Keratinocyte (primary cell): ENCODE measurements at regions not wholly inside any gene's neighbourhood (a gene's known extent, or its start where the extent isn't known, plus 50 kb on each side); places are given as distances from the start of the nearest gene placed in this dataset.
A peak's percentile ranks its signal among the peaks of the same experiment; 100 is the strongest.

Source experiments
- DNase-seq: peaks from one replicate; pipeline ENCODE4 v3.0.0-alpha.2; 2011; ENCODE audit warnings: low read depth, missing footprints, low spot score
- FAIRE-seq: peaks from 2 replicates; lab custom pipeline; 2011; peaks lifted over from hg19 to GRCh38; lab: Jason Lieb, UNC
- H2AFZ ChIP-seq: 2 replicates; pipeline ENCODE4 v1.6.0; 2012; ENCODE audit warnings: low read length, control low read depth, inconsistent platforms; ENCODE audit not compliant: control insufficient read depth
- H3K27ac ChIP-seq: 2 replicates; pipeline ENCODE4 v1.5.1; 2011; ENCODE audit warnings: low read length; ENCODE audit not compliant: control insufficient read depth, insufficient read depth
- H3K27me3 ChIP-seq: 3 replicates; pipeline ENCODE4 v1.6.0; 2011; ENCODE audit warnings: low read length; ENCODE audit not compliant: control insufficient read depth, insufficient read depth; ENCODE audit errors: extremely low read depth
- H3K36me3 ChIP-seq, 2 experiments: 2 replicates in 1 of 2; 3 replicates in 1 of 2; pipeline ENCODE4 v1.5.1; 2011; ENCODE audit warnings: low read length in 2 of 2, mild to moderate bottlenecking in 1 of 2; ENCODE audit not compliant: control insufficient read depth in 2 of 2, insufficient read depth in 2 of 2; ENCODE audit errors: extremely low read depth in 1 of 2
- H3K4me1 ChIP-seq: 3 replicates; pipeline ENCODE4 v1.5.1; 2011; ENCODE audit warnings: low read length; ENCODE audit not compliant: control insufficient read depth, insufficient read depth; ENCODE audit errors: extremely low read depth
- H3K4me2 ChIP-seq: 3 replicates; pipeline ENCODE4 v1.6.0; 2011; ENCODE audit warnings: low read depth, low read length; ENCODE audit not compliant: control insufficient read depth, insufficient read depth; ENCODE audit errors: extremely low read depth
- H3K4me3 ChIP-seq, 3 experiments: fragments of 200-600 bp in 1 of 3; sonication (generic) in 1 of 3; 2 replicates in 2 of 3; 3 replicates in 1 of 3; pipeline ENCODE4 v1.5.1; 2011 to 2016; ENCODE audit warnings: low read length in 3 of 3, mild to moderate bottlenecking in 3 of 3, control low read depth in 2 of 3, inconsistent platforms in 1 of 3, low read depth in 1 of 3, mixed read lengths in 1 of 3, mixed run types in 1 of 3, moderate library complexity in 1 of 3; ENCODE audit not compliant: control insufficient read depth in 2 of 3, insufficient read depth in 2 of 3; ENCODE audit errors: extremely low read depth in 1 of 3
- H3K79me2 ChIP-seq: 2 replicates; pipeline ENCODE4 v1.6.0; 2012; ENCODE audit warnings: low read length; ENCODE audit not compliant: control insufficient read depth, insufficient read depth
- H3K9ac ChIP-seq: 3 replicates; pipeline ENCODE4 v1.6.0; 2011; ENCODE audit warnings: low read length; ENCODE audit not compliant: control insufficient read depth, insufficient read depth; ENCODE audit errors: extremely low read depth
- H3K9me1 ChIP-seq: 3 replicates; pipeline ENCODE4 v1.6.0; 2011; ENCODE audit warnings: low read length; ENCODE audit not compliant: control insufficient read depth, insufficient read depth; ENCODE audit errors: extremely low read depth
- H3K9me3 ChIP-seq: 2 replicates; pipeline ENCODE4 v1.5.1; 2012; ENCODE audit warnings: low read depth, low read length; ENCODE audit not compliant: control insufficient read depth
- H4K20me1 ChIP-seq: 3 replicates; pipeline ENCODE4 v1.6.0; 2011; ENCODE audit warnings: low read length; ENCODE audit not compliant: control insufficient read depth, insufficient read depth; ENCODE audit errors: extremely low read depth
- CTCF ChIP-seq, 3 experiments: IDR thresholded peaks in 1 of 3; conservative IDR thresholded peaks in 1 of 3; optimal IDR thresholded peaks in 1 of 3; 2 replicates in 2 of 3; 3 replicates in 1 of 3; pipeline versions ENCODE3 to v1.5.1; 2011; ENCODE audit warnings: low read length in 3 of 3, mild to moderate bottlenecking in 3 of 3, moderate library complexity in 2 of 3, control low read depth in 1 of 3, inconsistent platforms in 1 of 3; ENCODE audit not compliant: insufficient read depth in 2 of 3; ENCODE audit errors: extremely low read depth in 1 of 3
- EZH2 ChIP-seq: IDR thresholded peaks from one replicate; pipeline ENCODE4 v1.6.1; 2012; ENCODE audit warnings: inconsistent platforms, mild to moderate bottlenecking, low read length, moderate library complexity
- dilution Hi-C: fragments of 300-500 bp; cut with MboI; formaldehyde crosslinking; loops from one replicate; pipeline ENCODE4 v1.7.0; 2020; ENCODE audit warnings: low sequenced_read_pairs; ENCODE audit not compliant: extremely low pct_ligation_motif_present

- H3K9me3 ChIP-seq = no peaks in the 10 kb centered on the region
- H3K9ac ChIP-seq = no peak overlapping the region
- peaks cover 30% of the 10 kb centered on the region for H3K4me1 ChIP-seq
- H3K9me1 ChIP-seq = no peaks in the 10 kb centered on the region
- peak in 2 of 3 experiments; percentile 17 to 24 for TF ChIP-seq CTCF (optimal IDR thresholded peaks at IDR 0.05 in 1 of 3, IDR thresholded peaks at IDR 0.05 in 1 of 3, conservative IDR thresholded peaks at IDR 0.05 in 1 of 3; ENCODE audit: extremely low read depth in 1 of 3, insufficient read depth in 2 of 3, low read length in 3 of 3)
- no peak for TF ChIP-seq EZH2
- no peaks in the 10 kb centered on the region for H4K20me1 ChIP-seq
- no peaks in the 10 kb centered on the region for H3K36me3 ChIP-seq
- no peak overlapping the region for H2AFZ ChIP-seq
- dilution Hi-C loops = no loop called here
- peak overlapping the region; percentile 6 for H3K4me2 ChIP-seq
- H3K79me2 ChIP-seq = no peaks in the 10 kb centered on the region
- no peak overlapping the region for H3K4me3 ChIP-seq
- H3K27me3 ChIP-seq = no peaks in the 10 kb centered on the region
- DNase-seq (no peak), FAIRE-seq (peak; percentile 63)
- no peak overlapping the region for H3K27ac ChIP-seq
These were observed 104.4 kb upstream of the ZMIZ1 start for GRCh38 chr10:78964274-78964951.

- Histone ChIP-seq H3K9me3 (no peaks in the 10 kb centered on the region), H3K9ac (no peak overlapping the region), H3K4me3 (no peak overlapping the region), H3K4me2 (peak overlapping the region; percentile 19), H3K36me3 (no peaks in the 10 kb centered on the region), H2AFZ (no peak overlapping the region), H3K9me1 (no peaks in the 10 kb centered on the region), H3K27me3 (no peaks in the 10 kb centered on the region), H4K20me1 (no peaks in the 10 kb centered on the region), H3K79me2 (no peaks in the 10 kb centered on the region), H3K27ac (no peak overlapping the region), H3K4me1 (peaks cover 30% of the 10 kb centered on the region)
- TF ChIP-seq CTCF (optimal IDR thresholded peaks at IDR 0.05 in 1 of 3, IDR thresholded peaks at IDR 0.05 in 1 of 3, conservative IDR thresholded peaks at IDR 0.05 in 1 of 3; ENCODE audit: extremely low read depth in 1 of 3, insufficient read depth in 2 of 3, low read length in 3 of 3) = no peak
- no peak for TF ChIP-seq EZH2
- peak; percentile 36 for FAIRE-seq
- dilution Hi-C loops = no loop called here
- no peak for DNase-seq
These were observed 103.7 kb upstream of the ZMIZ1 start for GRCh38 chr10:78964952-78965633.
